Karpas-422 (cell line): ENCODE measurements at regions not wholly inside any gene's neighbourhood (a gene's known extent, or its start where the extent isn't known, plus 50 kb on each side); places are given as distances from the start of the nearest gene placed in this dataset.

Experiments
- DNase-seq: peaks from one replicate; pipeline ENCODE4 v3.0.0-alpha.2; 2015
- H2AFZ ChIP-seq: fragments of 200-600 bp; sonication (generic); 2 replicates; pipeline ENCODE4 v1.6.1; 2014; ENCODE audit warnings: antibody characterized with exemption, low read length, mixed read lengths
- H3K27ac ChIP-seq: fragments of 200-600 bp; sonication (generic); 2 replicates; pipeline ENCODE4 v1.5.1; 2014; ENCODE audit warnings: mild to moderate bottlenecking, low read length, moderate library complexity
- H3K27me3 ChIP-seq: fragments of 200-600 bp; sonication (generic); 2 replicates; pipeline ENCODE4 v1.6.1; 2014; ENCODE audit warnings: low read length, mixed read lengths
- H3K36me3 ChIP-seq: fragments of 200-600 bp; sonication (generic); 2 replicates; pipeline ENCODE4 v1.6.1; 2014; ENCODE audit warnings: low read length, mixed read lengths; ENCODE audit not compliant: insufficient read depth
- H3K4me1 ChIP-seq: fragments of 200-600 bp; sonication (generic); 2 replicates; pipeline ENCODE4 v1.6.1; 2014; ENCODE audit warnings: mild to moderate bottlenecking, low read length, mixed read lengths
- H3K4me2 ChIP-seq: fragments of 200-600 bp; sonication (generic); 2 replicates; pipeline ENCODE4 v1.6.1; 2014; ENCODE audit warnings: low read length, low read depth, mild to moderate bottlenecking; ENCODE audit not compliant: poor library complexity, severe bottlenecking
- H3K4me3 ChIP-seq: fragments of 200-600 bp; sonication (generic); 2 replicates; pipeline ENCODE4 v1.5.1; 2014; ENCODE audit warnings: mild to moderate bottlenecking, antibody characterized with exemption, low read length, mixed read lengths
- H3K79me2 ChIP-seq: fragments of 200-600 bp; sonication (generic); 2 replicates; pipeline ENCODE4 v1.6.1; 2014; ENCODE audit warnings: mild to moderate bottlenecking, low read length, mixed read lengths
- H3K9ac ChIP-seq: fragments of 200-600 bp; sonication (generic); 2 replicates; pipeline ENCODE4 v1.6.0; 2014; ENCODE audit warnings: low read length
- H3K9me2 ChIP-seq: fragments of 200-600 bp; sonication (generic), shearing (Covaris generic); replicated peaks from 2 replicates; pipeline ENCODE4 v1.6.0; 2014; ENCODE audit warnings: mild to moderate bottlenecking, low read length, moderate library complexity; ENCODE audit not compliant: insufficient read depth
- H3K9me3 ChIP-seq: fragments of 300-700, 200-600 bp; sonication (generic); 2 replicates; pipeline ENCODE4 v1.6.1; 2014; ENCODE audit warnings: low read length, mixed read lengths
- H4K20me1 ChIP-seq: fragments of 200-600 bp; sonication (generic); 2 replicates; pipeline ENCODE4 v1.6.1; 2014; ENCODE audit warnings: mild to moderate bottlenecking, antibody characterized with exemption, low read length, low read depth; ENCODE audit not compliant: insufficient read depth

DNA sequence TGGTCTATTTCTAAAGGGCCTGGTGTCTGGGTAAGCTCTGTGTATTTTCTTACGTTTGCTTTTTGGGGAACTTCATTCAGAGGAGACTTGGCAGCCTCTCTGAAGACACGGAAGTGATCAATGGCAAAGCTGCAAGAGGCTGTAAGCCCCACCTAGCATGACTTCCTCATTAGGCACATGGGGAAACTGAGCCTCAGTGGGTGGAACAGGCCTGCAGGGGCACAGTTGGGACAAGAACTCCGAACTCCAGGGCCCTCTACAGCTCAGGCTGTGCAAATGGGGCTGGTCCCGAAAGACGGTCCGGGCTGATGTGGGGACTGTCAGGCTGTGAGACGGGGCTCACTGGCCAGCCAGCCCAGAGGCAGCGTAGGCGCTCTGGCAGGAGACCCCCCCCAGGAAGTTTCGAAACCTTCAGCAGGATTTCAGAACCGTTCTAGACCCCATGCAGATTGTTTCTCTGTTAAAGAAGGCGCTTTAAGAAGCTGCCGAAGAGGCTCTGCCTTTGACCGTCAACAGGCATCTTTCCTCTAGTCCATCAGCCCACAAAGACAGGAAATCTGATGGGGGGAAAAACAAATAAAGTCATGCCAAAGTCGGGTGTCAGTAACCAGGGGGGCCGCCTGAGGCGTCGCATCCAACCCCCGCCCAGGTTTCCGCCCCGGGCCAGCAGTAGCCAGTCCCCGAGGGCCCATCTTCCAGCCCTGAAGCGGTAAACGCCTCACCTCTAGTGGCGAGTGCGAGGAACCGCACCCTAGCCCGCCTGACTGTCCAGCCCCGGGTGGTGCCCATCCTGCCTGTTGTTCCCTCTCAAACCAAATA, 79.8 kb upstream of the TBC1D3K start:
- Histone ChIP-seq H3K27ac (peak overlapping the region; percentile 96), H3K4me3 (peak overlapping the region; percentile 35; the same call in 1 of the 2 replicates), H2AFZ (peak overlapping the region; percentile 80), H3K4me1 (peaks cover 47% of the 10 kb centered on the region), H3K79me2 (no peaks in the 10 kb centered on the region), H3K36me3 (no peaks in the 10 kb centered on the region), H3K27me3 (no peaks in the 10 kb centered on the region), H3K9me3 (no peaks in the 10 kb centered on the region), H3K9ac (peak overlapping the region; percentile 67), H4K20me1 (no peaks in the 10 kb centered on the region), H3K9me2 (no peaks in the 10 kb centered on the region), H3K4me2 (peak overlapping the region; percentile 68)
- DNase-seq = peak; percentile 91

DNA sequence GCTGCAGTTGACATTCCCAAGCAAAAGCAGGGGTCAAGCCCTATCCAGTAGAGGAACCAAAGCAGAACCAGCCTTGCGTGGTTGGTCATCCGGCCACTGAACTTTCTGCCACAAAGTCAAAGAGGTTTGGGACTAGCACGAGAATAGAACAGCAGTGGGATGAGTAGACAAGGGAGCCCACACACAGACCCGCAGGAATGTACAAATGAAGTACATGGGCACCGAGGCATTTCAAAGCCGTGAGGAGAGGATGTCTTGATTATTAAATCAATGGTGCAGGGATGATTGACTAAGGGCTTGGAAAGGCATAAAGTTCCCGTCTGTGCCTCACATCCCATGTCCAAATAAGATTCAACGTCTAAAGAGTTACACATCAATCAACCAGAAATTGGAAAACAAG, 81.8 kb upstream of the TBC1D3K start:
- Histone ChIP-seq H3K79me2 (no peaks in the 10 kb centered on the region), H3K9me3 (no peaks in the 10 kb centered on the region), H3K4me1 (peaks cover 59% of the 10 kb centered on the region), H3K27me3 (no peaks in the 10 kb centered on the region), H3K36me3 (no peaks in the 10 kb centered on the region), H2AFZ (no peak overlapping the region), H3K9ac (no peak overlapping the region), H3K27ac (peak overlapping the region; percentile 96), H3K4me3 (no peak overlapping the region), H3K4me2 (peak overlapping the region; percentile 44), H4K20me1 (no peaks in the 10 kb centered on the region), H3K9me2 (no peaks in the 10 kb centered on the region)
- DNase-seq = no peak

- H3K79me2 ChIP-seq = no peaks in the 10 kb centered on the region
- no peaks in the 10 kb centered on the region for H3K9me2 ChIP-seq
- no peaks in the 10 kb centered on the region for H4K20me1 ChIP-seq
- peak overlapping the region; percentile 54 for H2AFZ ChIP-seq
- no peaks in the 10 kb centered on the region for H3K27me3 ChIP-seq
- H3K9ac ChIP-seq = peak overlapping the region; percentile 40
- no peak overlapping the region; the same call in 1 of the 2 replicates for H3K4me3 ChIP-seq
- DNase-seq = peak; percentile 64
- no peaks in the 10 kb centered on the region for H3K9me3 ChIP-seq
- peak overlapping the region; percentile 96 for H3K27ac ChIP-seq
- peaks cover 59% of the 10 kb centered on the region for H3K4me1 ChIP-seq
- H3K36me3 ChIP-seq = no peaks in the 10 kb centered on the region
- peak overlapping the region; percentile 44 for H3K4me2 ChIP-seq
Measured at GRCh38 chr17:37841232-37841631, 83.0 kb upstream of the TBC1D3K start.

- Histone ChIP-seq H3K9ac (no peak overlapping the region), H3K27ac (no peak overlapping the region), H3K4me3 (no peak overlapping the region), H3K9me2 (no peaks in the 10 kb centered on the region), H3K36me3 (no peaks in the 10 kb centered on the region), H4K20me1 (no peaks in the 10 kb centered on the region), H3K4me1 (peaks cover 59% of the 10 kb centered on the region), H2AFZ (no peak overlapping the region), H3K27me3 (no peaks in the 10 kb centered on the region), H3K79me2 (no peaks in the 10 kb centered on the region), H3K4me2 (no peak overlapping the region), H3K9me3 (no peaks in the 10 kb centered on the region)
- DNase-seq = no peak
Measured at GRCh38 chr17:37840576-37840975, 83.6 kb upstream of the TBC1D3K start.

- no peaks in the 10 kb centered on the region for H3K9me2 ChIP-seq
- H2AFZ ChIP-seq = no peak overlapping the region
- peaks cover 56% of the 10 kb centered on the region for H3K4me1 ChIP-seq
- H3K9ac ChIP-seq = no peak overlapping the region
- no peaks in the 10 kb centered on the region for H3K9me3 ChIP-seq
- no peaks in the 10 kb centered on the region for H3K27me3 ChIP-seq
- no peaks in the 10 kb centered on the region for H3K79me2 ChIP-seq
- H3K27ac ChIP-seq = no peak overlapping the region
- H3K36me3 ChIP-seq = no peaks in the 10 kb centered on the region
- no peak overlapping the region for H3K4me3 ChIP-seq
- no peaks in the 10 kb centered on the region for H4K20me1 ChIP-seq
- no peak for DNase-seq
- no peak overlapping the region for H3K4me2 ChIP-seq
Measured at GRCh38 chr17:37839196-37839978, 84.8 kb upstream of the TBC1D3K start.

GRCh38 chr17:37838276-37838675, 85.9 kb upstream of the TBC1D3K start:
- no peaks in the 10 kb centered on the region for H3K79me2 ChIP-seq
- no peaks in the 10 kb centered on the region for H3K9me2 ChIP-seq
- H3K4me1 ChIP-seq = peaks cover 52% of the 10 kb centered on the region
- DNase-seq = no peak
- no peak overlapping the region for H3K4me2 ChIP-seq
- H4K20me1 ChIP-seq = no peaks in the 10 kb centered on the region
- H3K4me3 ChIP-seq = no peak overlapping the region
- no peak overlapping the region for H3K9ac ChIP-seq
- no peaks in the 10 kb centered on the region for H3K9me3 ChIP-seq
- no peak overlapping the region for H2AFZ ChIP-seq
- no peaks in the 10 kb centered on the region for H3K36me3 ChIP-seq
- H3K27ac ChIP-seq = no peak overlapping the region
- no peaks in the 10 kb centered on the region for H3K27me3 ChIP-seq

DNA sequence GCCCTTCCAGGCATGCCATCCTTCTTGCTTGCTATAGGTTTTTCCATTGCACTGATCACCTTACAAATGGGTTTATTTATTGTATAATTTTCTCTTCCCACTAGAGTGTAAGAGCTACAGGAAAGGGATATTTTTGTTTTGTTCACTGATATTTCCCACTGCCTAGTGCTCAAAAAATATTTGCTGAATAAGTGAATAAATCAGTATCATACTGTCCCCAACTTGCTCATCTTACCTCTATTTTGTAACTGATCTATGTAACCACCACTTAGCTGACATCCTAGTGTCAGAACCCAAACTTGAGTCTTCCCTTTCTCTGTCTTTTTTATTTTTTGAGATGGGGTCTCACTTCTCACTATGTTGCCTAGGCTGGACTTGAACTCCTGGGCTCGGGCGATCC, 87.6 kb upstream of the TBC1D3K start:
- Histone ChIP-seq H3K9me2 (no peaks in the 10 kb centered on the region), H4K20me1 (no peaks in the 10 kb centered on the region), H2AFZ (no peak overlapping the region), H3K4me1 (peaks cover 47% of the 10 kb centered on the region), H3K27ac (no peak overlapping the region), H3K4me2 (no peak overlapping the region), H3K79me2 (no peaks in the 10 kb centered on the region), H3K9me3 (no peaks in the 10 kb centered on the region), H3K9ac (no peak overlapping the region), H3K27me3 (no peaks in the 10 kb centered on the region), H3K4me3 (no peak overlapping the region), H3K36me3 (no peaks in the 10 kb centered on the region)
- no peak for DNase-seq

- Histone ChIP-seq H3K27ac (no peak overlapping the region), H3K9ac (no peak overlapping the region), H2AFZ (no peak overlapping the region), H3K4me3 (no peak overlapping the region), H3K27me3 (no peaks in the 10 kb centered on the region), H3K9me3 (no peaks in the 10 kb centered on the region), H4K20me1 (no peaks in the 10 kb centered on the region), H3K36me3 (no peaks in the 10 kb centered on the region), H3K9me2 (no peaks in the 10 kb centered on the region), H3K4me1 (peaks cover 56% of the 10 kb centered on the region), H3K79me2 (no peaks in the 10 kb centered on the region), H3K4me2 (no peak overlapping the region)
- no peak for DNase-seq
Measured at GRCh38 chr17:37834168-37834567, 89.3 kb upstream of the HNF1B start.
